ENCODE measurements at regions not wholly inside any gene's neighbourhood (a gene's known extent, or its start where the extent isn't known, plus 50 kb on each side); places are given as distances from the start of the nearest gene placed in this dataset.

DNA sequence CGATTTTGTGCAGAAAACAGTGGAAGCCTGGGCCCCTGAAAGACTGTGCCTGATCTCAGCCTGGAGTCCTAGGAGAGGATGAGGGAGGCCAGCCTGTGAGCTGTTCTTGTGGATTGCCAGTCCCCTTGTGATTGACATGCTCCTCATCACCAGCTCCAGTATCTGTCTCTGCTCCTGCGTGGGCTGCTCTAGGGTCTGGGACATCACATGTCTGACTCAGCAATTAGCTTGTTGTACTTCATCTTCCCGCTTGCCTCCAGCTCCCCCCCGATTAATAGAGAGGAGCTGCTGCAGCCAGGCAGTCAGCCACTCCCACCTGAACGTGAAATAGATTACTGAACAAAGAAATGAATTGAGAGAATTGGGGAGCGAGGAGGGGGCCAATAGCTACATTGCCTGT lies 99.6 kb upstream of the TBX20 start:
- Histone ChIP-seq H3K36me3 (ENCODE audit: control insufficient read depth in 1 of 2, insufficient read depth in 2 of 2, low read length in 2 of 2) (no peaks in the 10 kb centered on the region), H3K4me1 (ENCODE audit: control insufficient read depth in 1 of 2, insufficient read depth in 2 of 2, low read length in 2 of 2) (no peaks in the 10 kb centered on the region), H3K27me3 (ENCODE audit: low read depth, low read length) (no peaks in the 10 kb centered on the region), H3K27ac (ENCODE audit: low read length) (no peak overlapping the region), H3K9me3 (ENCODE audit: control insufficient read depth in 1 of 2, low read length in 2 of 2) (no peaks in the 10 kb centered on the region), H3K4me3 (ENCODE audit: low read depth in 1 of 2, low read length in 2 of 2) (no peak overlapping the region)

DNA sequence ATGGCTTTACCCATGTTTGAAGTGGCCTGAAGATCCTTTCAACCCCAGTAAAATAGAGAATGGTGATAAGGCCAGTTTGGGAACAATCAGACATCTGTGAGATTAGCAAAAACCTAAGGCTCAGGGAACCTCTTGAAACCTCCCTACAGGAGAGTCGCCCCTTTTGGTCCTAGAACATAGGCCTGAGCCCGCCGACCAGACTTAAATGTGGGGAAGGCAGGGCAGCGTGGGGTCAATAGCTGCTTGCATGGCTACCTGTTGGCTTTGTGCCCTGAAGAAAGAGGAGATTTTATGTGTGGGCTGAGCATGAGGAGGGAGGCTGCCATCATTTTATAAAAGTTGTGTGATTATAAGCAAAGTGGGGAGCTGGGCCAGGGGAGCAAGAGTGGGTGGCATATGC lies 97.6 kb upstream of the TBX20 start:
- Histone ChIP-seq H3K9me3 (ENCODE audit: control insufficient read depth in 1 of 2, low read length in 2 of 2) (no peaks in the 10 kb centered on the region), H3K4me3 (ENCODE audit: low read depth in 1 of 2, low read length in 2 of 2) (no peak overlapping the region), H3K36me3 (ENCODE audit: control insufficient read depth in 1 of 2, insufficient read depth in 2 of 2, low read length in 2 of 2) (no peaks in the 10 kb centered on the region), H3K4me1 (ENCODE audit: control insufficient read depth in 1 of 2, insufficient read depth in 2 of 2, low read length in 2 of 2) (no peaks in the 10 kb centered on the region), H3K27ac (ENCODE audit: low read length) (no peak overlapping the region), H3K27me3 (ENCODE audit: low read depth, low read length) (no peaks in the 10 kb centered on the region)

DNA sequence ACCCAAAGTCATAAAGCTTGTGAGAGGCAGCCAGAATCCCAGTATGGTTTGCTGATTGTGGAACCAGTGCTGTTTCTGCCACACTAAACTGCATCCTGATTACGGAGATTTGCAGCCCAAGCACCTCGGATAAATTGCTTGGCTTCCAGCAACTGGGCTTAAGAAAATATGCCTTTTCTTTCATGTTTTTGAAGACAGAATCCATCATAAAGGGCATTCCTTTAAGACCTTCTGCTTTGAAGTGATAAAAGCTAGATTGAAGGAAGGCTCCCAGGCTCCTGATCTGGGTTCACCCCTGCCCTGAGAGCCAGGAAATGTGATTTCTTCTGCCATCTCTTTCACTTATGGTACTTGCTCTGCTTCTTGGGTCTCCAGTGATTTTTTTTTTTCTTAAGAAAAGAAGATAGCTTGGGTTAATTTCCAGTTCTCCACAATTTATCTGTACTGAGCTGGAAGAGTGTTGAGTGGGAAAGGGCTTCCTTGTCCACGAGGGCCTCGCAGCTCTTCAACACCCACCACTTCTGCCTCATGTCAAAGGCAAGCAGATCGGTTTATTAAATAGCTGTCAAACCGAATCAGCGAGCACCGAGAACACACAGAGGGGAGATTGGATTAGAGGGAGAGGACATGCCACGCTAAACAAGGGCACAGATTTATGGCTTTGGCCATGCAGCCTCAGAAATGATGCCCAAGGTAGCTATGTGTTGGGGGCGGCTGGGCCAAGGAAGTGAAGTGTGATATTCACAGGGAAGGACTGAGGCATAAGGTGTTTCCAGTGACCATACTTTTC lies 94.9 kb upstream of the TBX20 start:
- Histone ChIP-seq H3K27me3 (ENCODE audit: low read depth, low read length) (no peaks in the 10 kb centered on the region), H3K36me3 (ENCODE audit: control insufficient read depth in 1 of 2, insufficient read depth in 2 of 2, low read length in 2 of 2) (no peaks in the 10 kb centered on the region), H3K4me3 (ENCODE audit: low read depth in 1 of 2, low read length in 2 of 2) (no peak overlapping the region), H3K27ac (ENCODE audit: low read length) (no peak overlapping the region), H3K4me1 (ENCODE audit: control insufficient read depth in 1 of 2, insufficient read depth in 2 of 2, low read length in 2 of 2) (no peaks in the 10 kb centered on the region), H3K9me3 (ENCODE audit: control insufficient read depth in 1 of 2, low read length in 2 of 2) (no peaks in the 10 kb centered on the region)

DNA sequence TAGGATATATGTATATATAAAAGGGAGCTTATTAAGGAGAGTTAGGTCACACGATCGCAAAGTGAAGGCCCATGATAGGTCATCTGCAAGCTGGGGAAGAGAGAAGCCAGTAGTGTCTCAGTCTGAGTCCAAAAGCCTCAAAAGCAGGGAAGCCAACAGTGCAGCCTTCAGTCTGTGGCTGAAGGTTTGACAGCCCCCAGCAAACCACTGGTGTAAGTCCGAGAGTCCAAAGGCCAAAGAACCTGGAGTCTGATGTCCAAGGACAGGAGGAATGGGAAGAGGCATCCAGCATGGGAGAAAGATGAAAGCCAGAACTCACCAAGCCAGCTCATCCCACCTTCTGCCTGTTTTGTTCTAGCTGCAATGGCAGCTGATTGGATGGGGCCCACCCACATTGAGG lies 88.9 kb upstream of the TBX20 start:
- Histone ChIP-seq H3K27me3 (ENCODE audit: low read depth, low read length) (no peaks in the 10 kb centered on the region), H3K36me3 (ENCODE audit: control insufficient read depth in 1 of 2, insufficient read depth in 2 of 2, low read length in 2 of 2) (no peaks in the 10 kb centered on the region)

DNA sequence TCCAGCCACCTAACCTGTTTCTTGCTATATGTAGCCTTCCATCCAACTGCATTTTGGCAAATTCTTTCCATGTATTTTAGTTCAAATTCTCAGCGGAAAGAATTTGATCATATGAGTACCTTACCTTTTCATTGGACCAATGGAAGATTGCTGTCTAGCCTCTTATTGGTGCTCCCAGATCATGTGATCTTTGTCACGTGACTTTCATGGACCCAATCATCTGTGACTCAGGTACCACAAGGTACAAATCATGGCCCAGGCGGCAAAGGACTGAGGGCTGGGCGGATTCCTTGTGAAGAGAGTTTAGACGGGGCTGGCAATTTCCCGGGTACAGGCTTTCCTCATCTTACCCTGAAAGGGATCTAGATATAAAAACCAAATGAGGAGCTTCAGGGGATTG lies 85.9 kb upstream of the TBX20 start:
- no peaks in the 10 kb centered on the region for H3K36me3 ChIP-seq (ENCODE audit: control insufficient read depth in 1 of 2, insufficient read depth in 2 of 2, low read length in 2 of 2)
- no peak overlapping the region for H3K4me3 ChIP-seq (ENCODE audit: low read depth in 1 of 2, low read length in 2 of 2)
- no peaks in the 10 kb centered on the region for H3K4me1 ChIP-seq (ENCODE audit: control insufficient read depth in 1 of 2, insufficient read depth in 2 of 2, low read length in 2 of 2)
- no peaks in the 10 kb centered on the region for H3K27me3 ChIP-seq (ENCODE audit: low read depth, low read length)
- H3K27ac ChIP-seq (ENCODE audit: low read length), result no peak overlapping the region
- no peaks in the 10 kb centered on the region for H3K9me3 ChIP-seq (ENCODE audit: control insufficient read depth in 1 of 2, low read length in 2 of 2)

More for the DNA sequence above, 88.9 kb upstream of the TBX20 start:
- Histone ChIP-seq H3K27ac (ENCODE audit: low read length) (no peak overlapping the region), H3K9me3 (ENCODE audit: control insufficient read depth in 1 of 2, low read length in 2 of 2) (no peaks in the 10 kb centered on the region), H3K4me3 (ENCODE audit: low read depth in 1 of 2, low read length in 2 of 2) (no peak overlapping the region), H3K4me1 (ENCODE audit: control insufficient read depth in 1 of 2, insufficient read depth in 2 of 2, low read length in 2 of 2) (no peaks in the 10 kb centered on the region)

DNA sequence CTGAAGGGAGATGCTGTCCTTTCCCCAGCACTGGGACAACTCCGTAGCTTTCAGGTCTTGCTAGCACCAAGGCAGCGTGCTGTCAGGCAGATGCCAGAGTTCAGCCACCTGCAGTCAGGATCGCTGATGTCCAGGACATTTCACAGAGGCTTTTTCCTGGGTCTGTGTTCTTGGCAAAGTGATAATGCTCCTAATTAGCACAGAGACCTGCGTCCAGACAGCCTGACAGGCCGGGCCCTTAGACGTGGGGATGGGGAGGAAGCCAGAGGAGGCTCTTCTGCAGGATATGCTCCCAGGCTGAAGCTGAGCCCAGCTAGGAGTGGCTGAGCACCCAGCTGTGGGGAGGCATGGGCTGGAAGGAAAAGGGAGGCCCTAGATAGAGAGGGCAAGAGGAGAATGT lies 82.5 kb upstream of the TBX20 start:
- no peaks in the 10 kb centered on the region for H3K27me3 ChIP-seq (ENCODE audit: low read depth, low read length)
- H3K36me3 ChIP-seq (ENCODE audit: control insufficient read depth in 1 of 2, insufficient read depth in 2 of 2, low read length in 2 of 2), result no peaks in the 10 kb centered on the region
- H3K27ac ChIP-seq (ENCODE audit: low read length), result no peak overlapping the region
- no peaks in the 10 kb centered on the region for H3K9me3 ChIP-seq (ENCODE audit: control insufficient read depth in 1 of 2, low read length in 2 of 2)
- H3K4me1 ChIP-seq (ENCODE audit: control insufficient read depth in 1 of 2, insufficient read depth in 2 of 2, low read length in 2 of 2), result no peaks in the 10 kb centered on the region
- no peak overlapping the region for H3K4me3 ChIP-seq (ENCODE audit: low read depth in 1 of 2, low read length in 2 of 2)

DNA sequence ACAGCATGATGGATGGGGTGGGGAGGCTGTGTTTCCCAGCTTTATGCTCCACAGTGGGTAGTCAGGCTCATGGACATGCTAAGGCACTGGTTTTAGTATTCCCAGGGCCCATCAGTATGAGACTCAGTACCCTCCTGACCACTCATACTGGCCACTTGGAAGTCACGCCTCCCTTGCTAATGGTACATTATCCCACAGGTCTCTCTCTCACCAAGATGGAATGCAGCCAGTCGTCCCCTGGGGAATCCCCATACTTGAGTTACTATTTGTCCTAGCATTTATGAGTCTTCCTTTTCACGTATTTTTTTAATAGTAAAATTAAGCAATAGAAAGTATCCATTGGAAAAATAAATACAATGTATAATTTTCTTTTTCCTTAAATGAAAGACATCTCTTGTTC lies 80.6 kb upstream of the TBX20 start:
- Histone ChIP-seq H3K4me1 (ENCODE audit: control insufficient read depth in 1 of 2, insufficient read depth in 2 of 2, low read length in 2 of 2) (no peaks in the 10 kb centered on the region), H3K27me3 (ENCODE audit: low read depth, low read length) (no peaks in the 10 kb centered on the region), H3K4me3 (ENCODE audit: low read depth in 1 of 2, low read length in 2 of 2) (no peak overlapping the region), H3K27ac (ENCODE audit: low read length) (no peak overlapping the region), H3K9me3 (ENCODE audit: control insufficient read depth in 1 of 2, low read length in 2 of 2) (no peaks in the 10 kb centered on the region), H3K36me3 (ENCODE audit: control insufficient read depth in 1 of 2, insufficient read depth in 2 of 2, low read length in 2 of 2) (no peaks in the 10 kb centered on the region)

DNA sequence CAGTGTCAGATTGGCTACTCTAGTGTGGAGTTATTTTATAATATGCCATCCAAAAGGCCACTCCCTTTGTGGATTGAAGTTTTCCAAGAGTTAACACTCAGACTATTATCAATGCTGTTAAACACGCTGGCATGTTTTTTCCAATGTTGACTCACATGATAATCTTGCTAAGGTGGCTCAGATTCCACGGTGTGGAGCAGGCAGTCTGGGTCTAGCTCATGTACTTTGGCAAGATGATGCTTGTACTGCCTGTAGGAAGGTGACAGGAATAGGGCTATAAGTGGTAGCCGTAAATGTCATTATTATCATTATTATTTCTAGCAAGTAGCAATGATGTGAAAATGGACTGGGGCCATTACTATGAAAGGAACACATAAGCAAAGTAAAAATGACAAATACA lies 79.4 kb upstream of the TBX20 start:
- H3K4me3 ChIP-seq (ENCODE audit: low read depth in 1 of 2, low read length in 2 of 2), result no peak overlapping the region
- H3K9me3 ChIP-seq (ENCODE audit: control insufficient read depth in 1 of 2, low read length in 2 of 2), result no peaks in the 10 kb centered on the region
- no peaks in the 10 kb centered on the region for H3K27me3 ChIP-seq (ENCODE audit: low read depth, low read length)
- no peak overlapping the region for H3K27ac ChIP-seq (ENCODE audit: low read length)
- no peaks in the 10 kb centered on the region for H3K4me1 ChIP-seq (ENCODE audit: control insufficient read depth in 1 of 2, insufficient read depth in 2 of 2, low read length in 2 of 2)
- no peaks in the 10 kb centered on the region for H3K36me3 ChIP-seq (ENCODE audit: control insufficient read depth in 1 of 2, insufficient read depth in 2 of 2, low read length in 2 of 2)

DNA sequence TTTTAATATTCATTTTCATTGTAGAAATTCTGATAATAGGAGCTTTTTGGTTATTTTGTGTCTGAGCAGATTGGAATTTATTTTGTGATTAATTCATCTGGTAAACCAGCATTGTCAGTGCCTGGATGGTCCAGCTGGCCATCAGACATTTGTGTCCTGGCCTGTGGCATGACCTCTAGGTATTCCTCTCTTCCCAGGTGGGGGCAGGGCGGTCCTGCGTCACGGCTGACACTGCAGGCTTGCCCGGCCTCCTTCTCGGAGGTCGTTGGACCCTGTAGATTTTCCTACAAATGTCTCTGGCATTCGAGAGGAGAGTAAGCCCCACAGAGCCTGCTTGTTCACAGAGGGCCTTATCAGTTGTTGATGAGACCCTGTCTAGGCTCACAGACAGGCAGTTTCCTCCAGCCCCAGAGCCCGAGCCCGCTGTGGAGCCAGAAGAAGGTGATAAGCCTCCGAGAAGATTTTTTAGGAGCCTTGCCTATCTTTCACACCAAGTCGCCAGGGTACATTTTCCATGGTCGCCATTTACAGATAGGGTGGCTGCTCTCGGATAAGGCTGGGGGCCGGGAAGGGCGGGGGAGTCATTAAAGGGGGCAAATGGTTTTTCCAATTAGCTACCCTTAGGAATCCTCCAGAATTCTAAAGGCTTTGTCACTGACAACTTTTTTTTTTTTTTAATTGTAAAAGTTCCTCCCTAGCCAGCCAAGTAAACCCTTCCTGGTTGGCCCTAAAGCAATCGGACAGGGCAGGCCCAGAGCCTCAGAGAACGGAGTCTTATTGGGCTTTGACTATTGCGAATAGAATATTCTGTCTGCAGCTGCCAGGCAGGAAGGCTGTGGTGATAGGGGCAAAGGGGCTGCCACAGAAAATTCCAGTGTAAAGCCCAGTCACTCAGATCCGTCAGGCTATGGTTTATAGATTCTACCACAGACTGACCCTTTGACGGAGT lies 78.1 kb upstream of the TBX20 start:
- no peaks in the 10 kb centered on the region for H3K36me3 ChIP-seq (ENCODE audit: control insufficient read depth in 1 of 2, insufficient read depth in 2 of 2, low read length in 2 of 2)
- H3K27me3 ChIP-seq (ENCODE audit: low read depth, low read length), result no peaks in the 10 kb centered on the region
- no peaks in the 10 kb centered on the region for H3K4me1 ChIP-seq (ENCODE audit: control insufficient read depth in 1 of 2, insufficient read depth in 2 of 2, low read length in 2 of 2)
- H3K27ac ChIP-seq (ENCODE audit: low read length), result no peak overlapping the region
- no peak overlapping the region for H3K4me3 ChIP-seq (ENCODE audit: low read depth in 1 of 2, low read length in 2 of 2)
- no peaks in the 10 kb centered on the region for H3K9me3 ChIP-seq (ENCODE audit: control insufficient read depth in 1 of 2, low read length in 2 of 2)

DNA sequence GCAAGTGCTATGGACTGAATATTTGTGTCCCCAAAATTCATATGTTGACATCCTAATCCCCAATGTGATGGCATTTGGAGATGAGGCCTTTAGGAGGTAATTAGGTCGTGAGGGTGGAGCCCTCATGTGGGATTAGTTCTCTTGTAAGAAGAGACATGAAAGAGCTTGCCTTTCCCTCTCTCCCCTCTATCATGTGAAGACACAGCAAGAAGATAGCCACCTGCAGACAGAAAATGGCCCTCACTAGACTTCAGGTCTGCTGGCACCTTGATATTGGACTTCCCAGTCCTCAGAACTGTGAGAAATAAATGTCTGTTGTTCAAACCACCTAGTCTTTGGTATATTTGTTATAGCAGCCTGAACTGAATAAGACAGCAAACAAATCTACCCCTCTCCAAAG lies 75.1 kb upstream of the TBX20 start:
- no peaks in the 10 kb centered on the region for H3K9me3 ChIP-seq (ENCODE audit: control insufficient read depth in 1 of 2, low read length in 2 of 2)

DNA sequence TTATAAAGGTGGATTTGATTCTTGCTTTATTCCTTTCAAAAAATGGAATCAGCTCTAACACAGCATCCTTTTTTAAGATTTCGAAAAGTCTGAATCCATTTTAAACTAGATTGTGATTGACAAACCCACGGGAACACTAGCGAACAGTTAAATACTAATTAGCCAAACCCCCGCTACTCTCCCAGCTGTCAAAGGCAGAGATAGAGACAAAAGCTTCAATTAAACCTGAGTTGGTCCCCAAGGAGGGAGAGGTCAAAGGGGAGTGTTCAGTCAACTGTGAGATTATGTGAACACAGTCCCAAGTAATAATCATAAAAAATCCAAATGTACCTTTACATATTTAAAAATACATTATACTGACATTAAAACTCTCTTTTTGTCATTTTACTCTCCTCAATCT lies 65.7 kb upstream of the TBX20 start:
- no peaks in the 10 kb centered on the region for H3K4me1 ChIP-seq (ENCODE audit: control insufficient read depth in 1 of 2, insufficient read depth in 2 of 2, low read length in 2 of 2)
- H3K36me3 ChIP-seq (ENCODE audit: control insufficient read depth in 1 of 2, insufficient read depth in 2 of 2, low read length in 2 of 2), result no peaks in the 10 kb centered on the region
- no peak overlapping the region for H3K27ac ChIP-seq (ENCODE audit: low read length)
- H3K27me3 ChIP-seq (ENCODE audit: low read depth, low read length), result no peaks in the 10 kb centered on the region
- H3K9me3 ChIP-seq (ENCODE audit: control insufficient read depth in 1 of 2, low read length in 2 of 2), result no peaks in the 10 kb centered on the region
- no peak overlapping the region for H3K4me3 ChIP-seq (ENCODE audit: low read depth in 1 of 2, low read length in 2 of 2)

More for the DNA sequence above, 75.1 kb upstream of the TBX20 start:
- no peak overlapping the region for H3K27ac ChIP-seq (ENCODE audit: low read length)
- H3K27me3 ChIP-seq (ENCODE audit: low read depth, low read length), result no peaks in the 10 kb centered on the region
- H3K36me3 ChIP-seq (ENCODE audit: control insufficient read depth in 1 of 2, insufficient read depth in 2 of 2, low read length in 2 of 2), result no peaks in the 10 kb centered on the region
- H3K4me1 ChIP-seq (ENCODE audit: control insufficient read depth in 1 of 2, insufficient read depth in 2 of 2, low read length in 2 of 2), result no peaks in the 10 kb centered on the region
- H3K4me3 ChIP-seq (ENCODE audit: low read depth in 1 of 2, low read length in 2 of 2), result no peak overlapping the region

Data from muscle layer of duodenum (tissue), 2 donors.